Bronchial epithelial cell (primary cell): ENCODE measurements at regions not wholly inside any gene's neighbourhood (a gene's known extent, or its start where the extent isn't known, plus 50 kb on each side); places are given as distances from the start of the nearest gene placed in this dataset.

ENCODE experiments used
- DNase-seq: peaks from one replicate; pipeline ENCODE4 v3.0.0-alpha.2; 2010; ENCODE audit warnings: low read depth
- FAIRE-seq: peaks from 2 replicates; lab custom pipeline; 2011; peaks lifted over from hg19 to GRCh38; lab: Jason Lieb, UNC
- H3K27me3 ChIP-seq: 2 replicates; pipeline ENCODE4 v1.5.1; 2011; ENCODE audit warnings: low read length; ENCODE audit not compliant: control insufficient read depth, insufficient read depth
- H3K36me3 ChIP-seq: 2 replicates; pipeline ENCODE4 v1.5.1; 2011; ENCODE audit warnings: low read length; ENCODE audit not compliant: control insufficient read depth, insufficient read depth
- H3K4me3 ChIP-seq: 2 replicates; pipeline ENCODE4 v1.5.1; 2011; ENCODE audit warnings: mild to moderate bottlenecking, low read depth, low read length, control low read depth
- TF ChIP-seq, protein P1 (sequence below): IDR thresholded peaks from 2 replicates; pipeline ENCODE4 v1.5.1; 2011; ENCODE audit warnings: mild to moderate bottlenecking, moderate library complexity, low read length, control low read depth, inconsistent platforms; ENCODE audit not compliant: insufficient read depth, severe bottlenecking

DNA sequence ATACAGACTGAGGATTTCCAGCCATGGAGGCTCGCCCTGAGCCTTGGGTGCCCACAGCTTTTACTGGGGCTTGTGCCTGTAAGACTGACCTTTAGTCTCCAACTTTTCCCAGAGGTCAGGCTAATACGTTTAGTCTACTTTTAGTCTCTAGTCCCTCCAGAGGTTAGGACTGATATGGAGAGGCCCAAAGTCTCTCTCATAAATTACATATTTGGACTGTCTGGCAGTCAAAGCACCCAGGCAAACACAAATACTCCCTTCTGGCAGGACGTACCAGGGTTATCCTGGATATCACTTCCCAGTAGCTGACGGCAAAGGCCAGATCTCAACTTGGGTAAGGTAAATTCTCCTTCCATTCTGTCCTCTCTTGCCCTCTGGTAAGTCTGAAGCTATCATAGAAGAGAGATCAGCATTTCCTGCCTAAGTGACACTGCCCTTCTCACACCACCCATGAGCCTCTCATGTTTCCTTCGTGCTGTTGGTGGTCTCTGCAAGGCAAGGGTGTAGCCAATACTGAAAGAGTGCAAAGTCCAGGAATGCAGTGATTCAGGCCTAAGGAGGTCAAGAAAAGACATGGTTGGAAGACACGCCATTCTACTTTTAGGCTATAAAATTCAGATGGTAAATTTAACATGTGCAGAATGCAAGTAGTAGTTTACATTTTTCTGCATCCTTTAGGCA is 69.3 kb upstream of the NEDD4L start:
- no peaks in the 10 kb centered on the region for H3K36me3 ChIP-seq
- no peak overlapping the region for H3K4me3 ChIP-seq
- no peak for DNase-seq
- TF ChIP-seq, protein P1, sequence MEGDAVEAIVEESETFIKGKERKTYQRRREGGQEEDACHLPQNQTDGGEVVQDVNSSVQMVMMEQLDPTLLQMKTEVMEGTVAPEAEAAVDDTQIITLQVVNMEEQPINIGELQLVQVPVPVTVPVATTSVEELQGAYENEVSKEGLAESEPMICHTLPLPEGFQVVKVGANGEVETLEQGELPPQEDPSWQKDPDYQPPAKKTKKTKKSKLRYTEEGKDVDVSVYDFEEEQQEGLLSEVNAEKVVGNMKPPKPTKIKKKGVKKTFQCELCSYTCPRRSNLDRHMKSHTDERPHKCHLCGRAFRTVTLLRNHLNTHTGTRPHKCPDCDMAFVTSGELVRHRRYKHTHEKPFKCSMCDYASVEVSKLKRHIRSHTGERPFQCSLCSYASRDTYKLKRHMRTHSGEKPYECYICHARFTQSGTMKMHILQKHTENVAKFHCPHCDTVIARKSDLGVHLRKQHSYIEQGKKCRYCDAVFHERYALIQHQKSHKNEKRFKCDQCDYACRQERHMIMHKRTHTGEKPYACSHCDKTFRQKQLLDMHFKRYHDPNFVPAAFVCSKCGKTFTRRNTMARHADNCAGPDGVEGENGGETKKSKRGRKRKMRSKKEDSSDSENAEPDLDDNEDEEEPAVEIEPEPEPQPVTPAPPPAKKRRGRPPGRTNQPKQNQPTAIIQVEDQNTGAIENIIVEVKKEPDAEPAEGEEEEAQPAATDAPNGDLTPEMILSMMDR: no peak
- peak; percentile 73 for FAIRE-seq
- H3K27me3 ChIP-seq: no peaks in the 10 kb centered on the region

DNA sequence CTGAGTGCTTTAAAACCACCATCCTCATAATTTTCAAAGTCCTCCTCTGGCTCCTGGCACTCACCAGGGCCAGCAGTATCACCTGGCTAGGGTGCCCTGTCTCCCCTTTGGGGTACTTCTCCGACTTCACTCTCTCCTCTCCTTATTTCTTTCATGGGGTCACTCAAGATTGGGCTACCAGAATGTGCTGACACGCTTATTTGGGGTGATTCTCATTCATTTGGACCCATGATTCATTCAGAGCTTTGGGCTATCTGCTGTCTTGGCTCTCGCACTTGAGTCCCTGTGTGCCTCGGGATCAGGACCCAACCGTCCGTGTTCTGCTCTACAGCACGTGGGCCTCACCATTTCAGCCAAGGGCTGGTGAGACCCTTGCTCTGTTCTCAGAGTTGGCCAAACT is 70.1 kb upstream of the NEDD4L start:
- TF ChIP-seq, protein P1: no peak
- no peaks in the 10 kb centered on the region for H3K36me3 ChIP-seq
- FAIRE-seq (no peak), DNase-seq (no peak)
- no peaks in the 10 kb centered on the region for H3K27me3 ChIP-seq
- H3K4me3 ChIP-seq: no peak overlapping the region

DNA sequence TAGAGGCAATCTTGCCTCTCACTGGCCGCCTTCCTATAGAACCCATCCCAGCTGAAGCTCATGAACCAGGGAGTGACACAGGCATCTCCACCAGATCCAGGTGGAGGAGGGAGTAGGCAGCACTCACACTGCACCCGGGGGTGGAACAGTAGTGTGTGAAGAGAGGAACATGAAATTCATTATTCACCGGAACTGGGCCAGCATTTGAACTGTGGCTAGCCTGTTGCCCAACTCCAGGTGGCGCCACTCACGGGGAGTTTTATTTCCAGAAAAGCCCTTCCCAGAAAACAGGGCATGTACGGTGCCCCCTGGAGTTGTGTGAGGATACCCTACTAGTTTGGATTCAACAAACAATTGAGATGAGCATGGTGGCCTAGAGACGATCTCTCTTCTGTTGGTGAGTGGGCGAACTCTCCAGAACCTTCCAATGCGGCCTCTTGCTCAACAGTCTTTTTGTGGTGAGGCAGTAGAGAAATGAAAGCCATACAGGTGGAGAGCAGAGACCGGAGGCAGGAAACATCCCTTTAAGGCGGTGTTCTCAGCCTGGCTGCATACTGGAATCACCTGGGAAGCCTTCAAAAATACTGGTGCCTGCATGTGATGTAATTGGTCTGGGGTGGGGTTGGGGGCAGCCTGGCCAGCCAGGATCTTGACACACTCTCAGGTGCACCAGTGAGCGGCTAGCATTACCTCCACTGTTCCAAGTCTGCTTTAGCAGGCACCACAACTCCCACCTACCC is 73.5 kb upstream of the NEDD4L start:
- H3K4me3 ChIP-seq: no peak overlapping the region
- no peaks in the 10 kb centered on the region for H3K36me3 ChIP-seq
- DNase-seq (no peak), FAIRE-seq (peak; percentile 70)
- TF ChIP-seq, protein P1: peak; percentile 55
- no peaks in the 10 kb centered on the region for H3K27me3 ChIP-seq

DNA sequence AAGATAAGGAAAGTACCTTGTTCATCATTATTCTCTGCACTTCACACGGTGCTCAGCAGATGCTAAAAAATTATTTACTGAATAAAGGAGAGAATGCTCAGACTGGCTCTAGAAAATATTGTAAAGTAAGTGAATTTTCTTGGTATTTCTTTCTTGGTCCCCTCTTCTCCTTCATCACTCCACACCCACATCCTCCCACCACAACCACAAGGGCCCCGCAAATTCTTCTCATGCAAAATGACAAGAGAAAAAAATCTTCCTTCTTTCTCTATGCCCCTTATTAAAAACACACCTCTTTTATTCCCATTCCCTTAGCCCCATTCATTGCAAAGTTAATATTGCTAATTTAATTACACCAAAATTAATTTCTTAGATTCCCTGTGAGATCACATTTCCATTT is 74.2 kb upstream of the NEDD4L start:
- DNase-seq (no peak), FAIRE-seq (no peak)
- TF ChIP-seq, protein P1: no peak
- Histone ChIP-seq H3K36me3 (no peaks in the 10 kb centered on the region), H3K4me3 (no peak overlapping the region), H3K27me3 (no peaks in the 10 kb centered on the region)

DNA sequence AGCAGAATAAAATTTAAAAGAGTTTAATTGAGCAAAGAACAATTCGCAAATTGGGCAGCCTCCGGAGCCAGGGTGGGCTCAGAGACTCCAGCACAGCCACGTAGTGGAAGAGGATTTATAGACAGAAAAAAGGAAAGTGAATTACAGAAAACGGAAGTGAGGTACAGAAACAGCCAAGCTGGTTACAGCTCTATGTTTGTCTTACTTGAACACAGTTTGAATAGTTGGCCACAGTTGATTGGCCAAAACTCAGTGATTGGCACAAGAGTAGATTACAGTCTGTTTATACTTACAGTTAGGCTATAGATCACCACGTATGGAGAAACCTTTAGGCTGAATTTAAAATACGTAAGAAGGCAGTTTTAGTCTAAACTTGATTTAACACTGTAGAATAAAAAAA is 78.8 kb upstream of the NEDD4L start:
- Histone ChIP-seq H3K4me3 (no peak overlapping the region), H3K36me3 (no peaks in the 10 kb centered on the region), H3K27me3 (no peaks in the 10 kb centered on the region)
- TF ChIP-seq, protein P1: no peak
- FAIRE-seq (no peak), DNase-seq (no peak)
